Upper lobe of left lung (tissue), 4 donors: ENCODE measurements at regions not wholly inside any gene's neighbourhood (a gene's known extent, or its start where the extent isn't known, plus 50 kb on each side); places are given as distances from the start of the nearest gene placed in this dataset.

ENCODE experiments used
- EP300 ChIP-seq, 4 donors: sonication (generic); formaldehyde crosslinking; IDR thresholded peaks; one replicate each; pipeline ENCODE4 v1.5.1; 2017; ENCODE audit warnings: antibody characterized with exemption in 4 of 4, control low read depth in 2 of 4
- TF ChIP-seq, protein P1 (sequence below), 6 experiments: fragments of 450-650 bp in 4 of 6; fragments of 200-600 bp in 2 of 6; sonication (generic) in 2 of 6; IDR thresholded peaks; one replicate each; pipeline ENCODE4 v1.5.1; 2016 to 2019; ENCODE audit warnings: antibody characterized with exemption in 6 of 6

DNA sequence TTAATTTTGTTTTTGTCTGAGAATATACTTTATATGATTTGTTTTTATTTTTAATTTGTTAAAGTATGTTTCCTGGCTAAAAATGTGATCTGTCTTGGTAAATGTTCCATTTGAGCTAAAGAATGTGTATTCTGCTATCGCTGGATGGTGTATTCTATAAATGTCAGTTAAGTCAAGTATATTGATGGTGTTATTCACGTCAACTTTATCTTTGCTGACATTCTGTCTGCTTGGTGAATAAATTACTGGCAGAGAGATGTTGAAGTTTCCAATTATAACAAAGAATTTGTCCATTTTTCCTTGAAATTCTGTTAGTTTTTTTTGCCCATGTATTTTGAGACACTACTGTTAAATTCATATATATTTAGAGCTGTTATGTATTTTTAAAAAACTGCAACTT lies 1131.8 kb upstream of the GJE1 start:
- TF ChIP-seq, protein P1, sequence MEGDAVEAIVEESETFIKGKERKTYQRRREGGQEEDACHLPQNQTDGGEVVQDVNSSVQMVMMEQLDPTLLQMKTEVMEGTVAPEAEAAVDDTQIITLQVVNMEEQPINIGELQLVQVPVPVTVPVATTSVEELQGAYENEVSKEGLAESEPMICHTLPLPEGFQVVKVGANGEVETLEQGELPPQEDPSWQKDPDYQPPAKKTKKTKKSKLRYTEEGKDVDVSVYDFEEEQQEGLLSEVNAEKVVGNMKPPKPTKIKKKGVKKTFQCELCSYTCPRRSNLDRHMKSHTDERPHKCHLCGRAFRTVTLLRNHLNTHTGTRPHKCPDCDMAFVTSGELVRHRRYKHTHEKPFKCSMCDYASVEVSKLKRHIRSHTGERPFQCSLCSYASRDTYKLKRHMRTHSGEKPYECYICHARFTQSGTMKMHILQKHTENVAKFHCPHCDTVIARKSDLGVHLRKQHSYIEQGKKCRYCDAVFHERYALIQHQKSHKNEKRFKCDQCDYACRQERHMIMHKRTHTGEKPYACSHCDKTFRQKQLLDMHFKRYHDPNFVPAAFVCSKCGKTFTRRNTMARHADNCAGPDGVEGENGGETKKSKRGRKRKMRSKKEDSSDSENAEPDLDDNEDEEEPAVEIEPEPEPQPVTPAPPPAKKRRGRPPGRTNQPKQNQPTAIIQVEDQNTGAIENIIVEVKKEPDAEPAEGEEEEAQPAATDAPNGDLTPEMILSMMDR (IDR thresholded peaks at IDR 0.05), result no peak
- TF ChIP-seq EP300 (IDR thresholded peaks at IDR 0.05), result no peak
